RWPE2 (cell line): ENCODE measurements at regions not wholly inside any gene's neighbourhood (a gene's known extent, or its start where the extent isn't known, plus 50 kb on each side); places are given as distances from the start of the nearest gene placed in this dataset.
"Not testable (repeated sequence)": the region's sequence is repeated elsewhere in the genome, so short reads cannot be mapped to it uniquely, and the experiment has no call there.

ENCODE experiments used
- ATAC-seq: fragments of 200-7000 bp; cut with Tn5 transposase; 3 replicates; pipeline ENCODE4 v1.9.1; 2021; ENCODE audit warnings: low read depth
- DNase-seq: peaks from one replicate; pipeline ENCODE4 v3.0.0-alpha.2; 2020; ENCODE audit warnings: low spot score
- H3K27ac ChIP-seq: fragments of 450-650 bp; 2 replicates; pipeline ENCODE4 v1.5.1; 2017; ENCODE audit warnings: mild to moderate bottlenecking; ENCODE audit not compliant: poor library complexity, severe bottlenecking
- H3K27me3 ChIP-seq: fragments of 250-450 bp; sonication (Bioruptor Pico); 2 replicates; pipeline ENCODE4 v1.5.1; 2021; ENCODE audit warnings: mild to moderate bottlenecking, moderate library complexity; ENCODE audit not compliant: insufficient read depth, poor library complexity, severe bottlenecking
- H3K36me3 ChIP-seq: fragments of 250-450 bp; sonication (Bioruptor Pico); 2 replicates; pipeline ENCODE4 v1.5.1; 2020; ENCODE audit warnings: low read depth, mild to moderate bottlenecking, moderate library complexity
- H3K4me1 ChIP-seq: fragments of 250-450 bp; sonication (Bioruptor Pico); 2 replicates; pipeline ENCODE4 v1.5.1; 2021; ENCODE audit warnings: mild to moderate bottlenecking, moderate library complexity; ENCODE audit not compliant: insufficient read depth, poor library complexity, severe bottlenecking
- H3K4me3 ChIP-seq: fragments of 250-450 bp; sonication (Bioruptor Pico); 2 replicates; pipeline ENCODE4 v1.5.1; 2021; ENCODE audit warnings: mild to moderate bottlenecking, moderate library complexity; ENCODE audit not compliant: severe bottlenecking
- H3K9me3 ChIP-seq: fragments of 250-450 bp; sonication (Bioruptor Pico); 2 replicates; pipeline ENCODE4 v1.5.1; 2021; ENCODE audit warnings: mild to moderate bottlenecking, moderate library complexity; ENCODE audit not compliant: severe bottlenecking
- TF ChIP-seq, protein P1 (sequence below): fragments of 450-650 bp; IDR thresholded peaks from one replicate; pipeline ENCODE4 v1.5.1; 2017; ENCODE audit warnings: mild to moderate bottlenecking, moderate library complexity; ENCODE audit not compliant: poor library complexity, severe bottlenecking

DNA sequence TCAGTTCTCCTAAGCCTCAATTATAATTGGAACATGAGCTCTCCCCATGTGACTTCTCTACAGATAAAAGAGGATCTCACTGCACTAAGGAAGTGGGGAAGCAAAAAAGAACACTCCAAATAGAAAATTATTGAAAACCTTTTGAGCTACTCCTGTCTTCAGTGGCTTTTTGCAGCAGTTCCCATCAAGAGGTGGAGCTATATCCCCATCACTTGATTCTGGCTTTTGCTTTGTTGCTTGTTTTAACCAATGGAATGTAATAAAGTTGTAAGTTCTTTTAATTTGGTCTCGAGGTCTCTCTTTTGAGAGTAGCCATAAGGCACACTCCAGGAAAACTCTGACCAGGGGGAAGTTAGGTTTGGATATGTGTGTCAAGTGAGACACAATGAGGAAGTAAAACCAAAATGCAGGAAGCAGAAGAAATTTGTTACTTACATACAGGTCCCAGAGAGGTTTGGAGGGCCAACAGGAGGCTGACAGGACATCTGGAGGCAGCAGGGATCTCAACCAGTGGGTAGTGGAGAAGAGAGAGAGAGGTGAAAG, 569.4 kb downstream of the HTR7 start:
- Histone ChIP-seq H3K4me3 (no peak overlapping the region), H3K9me3 (no peaks in the 10 kb centered on the region), H3K27me3 (no peaks in the 10 kb centered on the region), H3K36me3 (no peaks in the 10 kb centered on the region), H3K27ac (no peak overlapping the region), H3K4me1 (peaks cover 7% of the 10 kb centered on the region)
- TF ChIP-seq, protein P1, sequence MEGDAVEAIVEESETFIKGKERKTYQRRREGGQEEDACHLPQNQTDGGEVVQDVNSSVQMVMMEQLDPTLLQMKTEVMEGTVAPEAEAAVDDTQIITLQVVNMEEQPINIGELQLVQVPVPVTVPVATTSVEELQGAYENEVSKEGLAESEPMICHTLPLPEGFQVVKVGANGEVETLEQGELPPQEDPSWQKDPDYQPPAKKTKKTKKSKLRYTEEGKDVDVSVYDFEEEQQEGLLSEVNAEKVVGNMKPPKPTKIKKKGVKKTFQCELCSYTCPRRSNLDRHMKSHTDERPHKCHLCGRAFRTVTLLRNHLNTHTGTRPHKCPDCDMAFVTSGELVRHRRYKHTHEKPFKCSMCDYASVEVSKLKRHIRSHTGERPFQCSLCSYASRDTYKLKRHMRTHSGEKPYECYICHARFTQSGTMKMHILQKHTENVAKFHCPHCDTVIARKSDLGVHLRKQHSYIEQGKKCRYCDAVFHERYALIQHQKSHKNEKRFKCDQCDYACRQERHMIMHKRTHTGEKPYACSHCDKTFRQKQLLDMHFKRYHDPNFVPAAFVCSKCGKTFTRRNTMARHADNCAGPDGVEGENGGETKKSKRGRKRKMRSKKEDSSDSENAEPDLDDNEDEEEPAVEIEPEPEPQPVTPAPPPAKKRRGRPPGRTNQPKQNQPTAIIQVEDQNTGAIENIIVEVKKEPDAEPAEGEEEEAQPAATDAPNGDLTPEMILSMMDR: peak; percentile 51
- ATAC-seq (no peak), DNase-seq (no peak)

DNA sequence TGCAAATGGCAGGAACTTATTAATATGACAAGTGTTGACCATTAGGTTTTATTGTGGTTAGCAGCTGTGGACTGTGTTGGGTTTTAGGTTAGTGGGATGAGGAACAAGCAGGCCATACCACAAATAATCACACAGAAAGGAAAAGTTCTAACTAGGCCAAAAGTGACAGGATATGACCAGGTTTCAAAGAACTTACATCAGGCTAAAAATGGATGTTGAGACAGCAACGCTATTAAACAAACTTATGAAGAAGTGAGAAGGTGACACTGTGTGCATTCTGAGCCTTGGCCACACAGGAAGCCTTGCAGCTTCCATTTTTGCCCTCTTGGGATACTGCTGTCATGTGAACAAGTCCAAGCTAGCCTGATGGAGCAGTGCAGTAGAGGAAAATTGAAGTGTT, 568.8 kb downstream of the HTR7 start:
- peak; percentile 25; the same call in 1 of the 3 replicates for ATAC-seq
- TF ChIP-seq, protein P1: no peak

DNA sequence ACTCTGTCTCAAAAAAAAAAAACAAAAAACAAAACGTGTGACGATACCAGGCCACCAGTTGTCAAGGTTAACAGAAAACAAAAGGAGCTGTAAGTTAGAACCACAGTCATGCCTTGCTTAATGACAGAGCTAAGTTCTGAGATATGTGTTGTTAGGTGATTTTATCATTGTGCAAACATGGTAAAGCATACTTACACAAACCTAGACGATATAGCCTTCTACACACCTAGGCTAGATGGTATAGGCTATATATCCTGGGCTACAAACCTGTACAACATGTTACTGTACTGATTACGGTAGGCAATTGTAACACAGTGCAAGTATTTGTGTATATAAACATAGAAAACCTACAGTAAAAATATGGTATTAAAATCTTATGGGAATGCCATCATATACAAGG, 564.2 kb downstream of the HTR7 start:
- H3K4me3 ChIP-seq: no peak overlapping the region
- H3K36me3 ChIP-seq: no peaks in the 10 kb centered on the region
- DNase-seq (no peak), ATAC-seq (no peak)
- H3K27ac ChIP-seq: no peak overlapping the region
- H3K9me3 ChIP-seq: no peaks in the 10 kb centered on the region
- H3K27me3 ChIP-seq: no peaks in the 10 kb centered on the region
- TF ChIP-seq, protein P1: no peak
- peaks cover 7% of the 10 kb centered on the region for H3K4me1 ChIP-seq

More for the DNA sequence above, 568.8 kb downstream of the HTR7 start:
- H3K27me3 ChIP-seq: no peaks in the 10 kb centered on the region
- H3K27ac ChIP-seq: no peak overlapping the region
- H3K4me1 ChIP-seq: peaks cover 7% of the 10 kb centered on the region
- H3K4me3 ChIP-seq: no peak overlapping the region
- no peaks in the 10 kb centered on the region for H3K9me3 ChIP-seq
- H3K36me3 ChIP-seq: no peaks in the 10 kb centered on the region
- no peak for DNase-seq

DNA sequence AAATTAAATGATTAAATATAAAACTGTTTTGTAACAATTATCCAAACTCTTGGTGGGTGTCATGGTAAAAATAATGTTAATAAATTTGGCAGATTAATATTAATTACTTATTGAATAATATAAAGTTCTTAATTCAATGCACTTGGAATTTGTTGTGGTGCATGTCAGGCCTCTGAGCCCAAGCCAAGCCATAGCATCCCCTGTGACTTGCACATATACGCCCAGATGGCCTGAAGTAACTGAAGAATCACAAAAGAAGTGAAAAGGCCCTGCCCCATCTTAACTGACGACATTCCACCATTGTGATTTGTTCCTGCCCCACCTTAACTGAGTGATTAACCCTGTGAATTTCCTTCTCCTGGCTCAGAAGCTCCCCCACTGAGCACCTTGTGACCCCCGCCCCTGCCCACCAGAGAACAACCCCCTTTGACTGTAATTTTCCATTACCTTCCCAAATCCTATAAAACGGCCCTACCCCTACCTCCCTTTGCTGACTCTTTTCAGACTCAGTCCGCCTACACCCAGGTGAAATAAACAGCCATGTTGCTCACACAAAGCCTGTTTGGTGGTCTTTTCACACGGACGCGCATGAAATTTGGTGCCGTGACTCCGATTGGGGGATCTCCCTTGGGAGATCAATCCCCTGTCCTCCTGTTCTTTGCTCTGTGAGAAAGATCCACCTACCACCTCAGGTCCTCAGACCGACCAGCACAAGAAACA, 562.9 kb downstream of the HTR7 start:
- not testable (repeated sequence) for ATAC-seq, H3K4me1 ChIP-seq, H3K27ac ChIP-seq, H3K27me3 ChIP-seq, H3K4me3 ChIP-seq, H3K9me3 ChIP-seq, H3K36me3 ChIP-seq, DNase-seq

DNA sequence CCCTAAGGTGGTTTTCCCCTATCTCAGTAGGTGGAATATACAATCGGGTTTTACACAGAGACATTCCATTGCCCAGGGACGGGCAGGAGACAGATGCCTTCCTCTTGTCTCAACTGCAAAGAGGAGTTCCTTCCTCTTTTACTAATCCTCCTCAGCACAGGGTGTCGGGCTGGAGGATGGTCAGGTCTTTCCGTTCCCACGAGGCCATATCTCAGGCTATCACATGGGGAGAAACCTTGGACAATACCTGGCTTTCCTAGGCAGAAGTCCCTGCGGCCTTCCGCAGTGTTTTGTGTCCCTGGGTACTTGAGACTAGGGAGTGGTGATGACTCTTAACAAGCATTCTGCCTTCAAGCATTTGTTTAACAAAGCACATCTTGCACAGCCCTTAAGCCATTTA, 555.8 kb downstream of the HTR7 start:
- not testable (repeated sequence) for DNase-seq, H3K4me1 ChIP-seq, H3K36me3 ChIP-seq, H3K4me3 ChIP-seq, H3K27ac ChIP-seq, H3K9me3 ChIP-seq, ATAC-seq, H3K27me3 ChIP-seq
